H1 (cell line): ENCODE measurements at regions not wholly inside any gene's neighbourhood (a gene's known extent, or its start where the extent isn't known, plus 50 kb on each side); places are given as distances from the start of the nearest gene placed in this dataset.

Experiments used
- CTBP2 ChIP-seq: IDR thresholded peaks from 2 replicates; pipeline ENCODE4 v1.7.0; 2011; ENCODE audit warnings: borderline replicate concordance, mild to moderate bottlenecking, moderate library complexity, mixed read lengths, low read length; ENCODE audit not compliant: insufficient read depth, insufficient read length
- SAP30 ChIP-seq: fragments of 300-600 bp; sonication (generic); IDR thresholded peaks from 2 replicates; pipeline ENCODE4 v1.7.1; 2012; ENCODE audit warnings: low read length, moderate library complexity, mild to moderate bottlenecking, inconsistent platforms; ENCODE audit not compliant: insufficient read depth, insufficient replicate concordance

GRCh38 chr6:122145246-122145645 is 254.2 kb upstream of the HSF2 start (continued):
- TF ChIP-seq SAP30 (no peak), CTBP2 (no peak)
